ENCODE measurements at regions not wholly inside any gene's neighbourhood (a gene's known extent, or its start where the extent isn't known, plus 50 kb on each side); places are given as distances from the start of the nearest gene placed in this dataset.

DNA sequence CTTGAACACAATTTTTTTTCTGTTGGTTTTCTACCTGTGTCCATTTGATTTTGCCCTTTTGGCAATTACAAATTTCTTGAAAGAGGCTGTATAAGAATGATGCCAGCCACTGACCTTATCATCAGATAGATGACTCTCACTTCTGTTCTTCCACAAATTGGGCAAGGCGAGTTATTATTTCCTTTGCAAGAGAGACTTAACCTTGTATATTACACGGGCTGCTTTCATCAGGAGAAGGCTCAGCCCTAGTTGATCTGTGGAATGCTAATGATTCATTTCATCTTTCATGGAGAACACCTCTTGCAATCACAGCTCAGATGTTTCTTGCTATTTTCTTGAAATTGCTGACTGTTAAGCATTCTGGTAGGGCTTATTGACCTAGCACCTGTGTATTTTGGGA is 1155.4 kb downstream of the STIM2 start:
- TF ChIP-seq, protein P1, sequence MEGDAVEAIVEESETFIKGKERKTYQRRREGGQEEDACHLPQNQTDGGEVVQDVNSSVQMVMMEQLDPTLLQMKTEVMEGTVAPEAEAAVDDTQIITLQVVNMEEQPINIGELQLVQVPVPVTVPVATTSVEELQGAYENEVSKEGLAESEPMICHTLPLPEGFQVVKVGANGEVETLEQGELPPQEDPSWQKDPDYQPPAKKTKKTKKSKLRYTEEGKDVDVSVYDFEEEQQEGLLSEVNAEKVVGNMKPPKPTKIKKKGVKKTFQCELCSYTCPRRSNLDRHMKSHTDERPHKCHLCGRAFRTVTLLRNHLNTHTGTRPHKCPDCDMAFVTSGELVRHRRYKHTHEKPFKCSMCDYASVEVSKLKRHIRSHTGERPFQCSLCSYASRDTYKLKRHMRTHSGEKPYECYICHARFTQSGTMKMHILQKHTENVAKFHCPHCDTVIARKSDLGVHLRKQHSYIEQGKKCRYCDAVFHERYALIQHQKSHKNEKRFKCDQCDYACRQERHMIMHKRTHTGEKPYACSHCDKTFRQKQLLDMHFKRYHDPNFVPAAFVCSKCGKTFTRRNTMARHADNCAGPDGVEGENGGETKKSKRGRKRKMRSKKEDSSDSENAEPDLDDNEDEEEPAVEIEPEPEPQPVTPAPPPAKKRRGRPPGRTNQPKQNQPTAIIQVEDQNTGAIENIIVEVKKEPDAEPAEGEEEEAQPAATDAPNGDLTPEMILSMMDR (IDR thresholded peaks at IDR 0.05; ENCODE audit: insufficient read depth, low read depth, low read length) = no peak
- no peak for TF ChIP-seq EZH2 (IDR thresholded peaks at IDR 0.05; ENCODE audit: insufficient read depth, low read length)

All from astrocyte (in vitro differentiated cells and primary cell).